Hematopoietic multipotent progenitor cell treated with erythropoietin and hydrocortisone succinate and interleukin-3 and kit ligand, for 15 days (in vitro differentiated cells): ENCODE measurements at regions not wholly inside any gene's neighbourhood (a gene's known extent, or its start where the extent isn't known, plus 50 kb on each side); places are given as distances from the start of the nearest gene placed in this dataset.

Source experiments
- DNase-seq: peaks from one replicate; pipeline ENCODE4 v3.0.0-alpha.2; 2015; ENCODE audit warnings: low spot score

- no peak for DNase-seq
Observed at GRCh38 chr1:218139761-218140160, 145.3 kb upstream of the RRP15 start.

DNA sequence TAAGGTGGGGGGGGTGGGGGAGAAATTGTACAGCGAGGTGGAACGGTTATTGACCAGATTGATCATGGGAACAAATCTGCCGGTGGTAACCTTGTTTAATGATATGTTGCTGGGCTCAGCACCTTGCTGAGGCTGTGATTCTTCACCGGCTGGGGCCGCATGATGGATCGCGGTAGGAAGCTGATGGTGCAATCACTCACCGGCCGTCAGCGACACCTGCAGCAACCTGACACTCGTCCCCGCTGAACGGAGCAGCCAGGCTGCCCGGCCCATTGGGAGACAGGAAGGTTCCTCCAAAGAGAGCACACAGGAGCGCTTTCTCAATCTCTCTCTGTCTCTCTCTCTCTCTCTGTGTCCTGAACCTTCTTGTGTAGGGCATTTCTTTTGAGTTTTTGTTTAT lies 128.5 kb upstream of the RRP15 start:
- no peak for DNase-seq

GRCh38 chr1:218163371-218163770 lies 121.7 kb upstream of the RRP15 start:
- DNase-seq: no peak

GRCh38 chr1:218164111-218164929 lies 120.8 kb upstream of the RRP15 start:
- no peak for DNase-seq

- no peak for DNase-seq
Observed at GRCh38 chr1:218164930-218165700, 120.0 kb upstream of the RRP15 start.

DNA sequence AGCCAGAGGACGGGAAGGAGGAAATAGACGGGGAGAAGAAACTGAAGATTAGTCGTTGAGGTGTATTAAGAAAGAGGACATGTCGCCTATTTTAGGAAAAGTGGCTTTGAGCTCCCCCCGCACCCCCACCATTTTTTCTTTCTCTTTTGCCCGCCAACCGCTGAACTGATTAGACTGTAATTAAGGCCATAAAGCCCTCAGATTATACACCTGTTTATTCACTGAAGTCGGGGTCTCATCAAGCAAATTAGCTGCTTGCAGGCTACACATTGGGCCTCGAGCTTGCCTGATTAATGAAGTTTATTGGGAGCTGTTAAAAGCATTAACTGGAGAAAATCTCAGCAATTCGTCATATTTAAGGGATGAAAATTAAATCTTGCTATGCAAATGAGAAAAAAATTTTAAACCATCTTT lies 119.4 kb upstream of the RRP15 start:
- no peak for DNase-seq

DNA sequence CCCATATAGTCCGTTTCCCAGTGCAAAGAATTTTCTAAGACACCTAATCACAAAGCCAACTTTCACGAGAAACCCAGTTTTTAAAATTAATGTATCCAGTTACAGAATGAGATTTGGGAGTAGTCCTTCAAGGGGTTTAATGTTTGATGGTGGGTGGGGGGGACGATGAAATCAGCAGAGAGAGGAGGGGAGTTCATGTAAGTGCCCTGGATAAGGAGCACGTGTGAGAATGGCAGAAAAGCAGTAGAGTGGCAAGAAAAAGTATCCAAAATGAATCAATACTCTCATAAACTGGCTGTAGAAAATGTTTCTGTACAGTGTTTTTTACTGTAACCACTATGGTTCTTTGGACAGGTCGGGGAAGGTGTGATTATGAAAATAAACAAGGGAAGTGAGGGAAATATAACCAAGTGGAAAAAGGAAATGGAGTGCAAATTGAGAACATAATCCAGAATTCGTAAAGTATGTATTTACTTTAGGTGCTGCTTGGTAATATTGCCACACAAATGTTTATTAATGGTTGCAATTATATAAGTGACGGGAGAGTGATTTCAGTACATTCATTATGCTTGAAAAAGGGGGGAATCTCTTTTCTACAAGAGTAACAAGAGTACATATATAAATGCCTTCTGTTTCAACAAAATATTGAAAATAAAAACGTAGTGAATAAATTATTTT lies 118.7 kb upstream of the RRP15 start:
- no peak for DNase-seq

GRCh38 chr1:218171302-218171893 lies 113.7 kb upstream of the RRP15 start:
- peak; percentile 3 for DNase-seq

GRCh38 chr1:218182455-218182854 lies 102.6 kb upstream of the RRP15 start:
- DNase-seq: no peak

DNA sequence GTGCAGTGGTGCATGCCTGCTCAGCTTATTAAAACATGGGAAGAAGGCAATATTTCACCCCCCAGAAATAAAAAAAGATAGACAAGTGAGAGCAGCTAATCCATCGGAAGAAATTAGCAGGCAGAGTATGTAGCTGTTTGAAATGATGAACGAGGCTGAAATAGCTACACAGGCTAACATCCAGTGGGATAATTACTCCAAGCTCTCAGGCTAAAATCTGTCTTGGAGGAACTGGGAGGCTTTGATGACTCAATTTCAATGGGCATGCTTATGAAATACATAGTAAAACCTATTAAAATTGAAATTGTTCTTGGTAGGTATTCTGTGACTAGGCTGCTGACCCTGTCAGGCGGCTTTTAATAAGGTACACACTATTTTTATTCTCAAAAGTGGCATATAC lies 84.1 kb upstream of the RRP15 start:
- no peak for DNase-seq

DNA sequence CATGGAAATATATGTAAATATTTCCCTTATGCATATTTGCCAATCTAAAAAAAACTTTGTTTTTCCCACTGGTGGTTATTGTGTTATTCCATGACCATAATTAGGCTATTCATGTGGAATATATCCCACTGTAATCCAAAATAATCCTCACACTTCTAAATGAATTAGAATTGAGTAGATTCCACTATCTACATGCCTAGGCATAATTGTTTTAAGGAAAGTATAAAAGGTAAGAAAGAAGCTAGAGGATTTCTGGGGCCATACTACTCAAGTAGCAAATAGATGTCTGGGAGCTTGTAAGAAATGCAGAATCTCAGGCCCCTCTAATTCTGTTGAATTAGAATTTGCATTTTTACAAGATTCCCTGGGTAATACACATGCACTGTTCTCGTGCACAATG lies 83.5 kb upstream of the RRP15 start:
- DNase-seq: no peak

DNA sequence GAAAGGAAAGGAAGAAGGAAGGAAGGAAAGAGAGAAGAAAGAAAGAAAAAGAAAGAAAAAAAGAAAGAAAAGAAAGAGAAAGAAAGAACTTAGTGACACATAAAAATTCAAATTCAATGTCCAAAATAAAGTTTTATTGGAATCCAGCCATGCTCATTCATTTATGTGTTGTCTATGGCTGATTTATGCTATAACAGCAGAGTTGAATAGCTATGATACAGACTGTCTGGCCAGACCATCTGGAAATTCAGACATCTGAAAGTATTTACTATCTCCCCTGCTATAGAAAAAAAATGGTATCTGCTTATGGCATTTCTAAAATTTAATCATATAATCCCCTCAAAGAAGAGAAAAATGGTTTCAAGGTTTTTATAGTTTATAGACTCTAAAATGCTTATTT lies 79.4 kb upstream of the RRP15 start:
- no peak for DNase-seq

DNA sequence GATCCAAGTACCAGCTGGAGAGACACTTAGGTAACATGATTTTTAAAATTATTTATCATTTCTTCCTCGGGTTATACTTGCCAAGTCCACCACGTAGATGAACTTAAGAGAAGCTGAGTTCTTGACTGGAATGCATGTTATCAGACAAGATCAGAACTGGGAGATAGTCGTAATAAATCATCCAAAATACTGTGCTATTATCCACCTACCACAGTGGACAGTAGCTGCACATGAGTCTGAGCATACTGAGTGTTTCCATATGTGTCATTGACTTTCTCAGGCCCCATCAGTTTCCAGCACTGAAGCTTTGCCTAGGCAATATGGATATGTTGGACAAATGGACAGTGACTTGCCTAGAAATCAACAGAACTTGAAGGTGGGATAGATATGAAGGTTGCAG lies 77.9 kb upstream of the RRP15 start:
- no peak for DNase-seq

DNA sequence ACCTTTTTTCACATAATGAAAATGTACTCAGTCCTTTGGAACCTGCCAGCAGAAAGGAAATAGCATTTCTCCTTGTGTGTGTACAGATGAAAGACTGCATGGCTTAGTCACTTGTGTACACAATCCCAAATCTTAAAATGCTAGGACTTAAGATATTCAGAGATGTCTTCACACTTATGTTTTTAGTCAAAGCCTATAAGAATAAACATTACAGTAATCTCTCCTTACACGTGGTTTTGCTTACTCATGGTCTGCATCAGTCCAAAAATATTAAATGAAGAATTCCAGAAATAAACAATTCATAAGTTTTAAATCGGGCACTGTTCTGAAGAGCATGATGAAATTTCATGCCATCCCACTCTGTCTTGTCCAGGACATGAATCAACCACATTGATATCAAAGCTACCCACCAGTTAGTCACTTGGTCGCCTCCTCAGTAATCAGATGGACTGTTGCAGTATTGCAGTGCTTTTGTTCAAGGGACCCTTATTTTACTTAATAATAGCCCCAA lies 75.7 kb upstream of the RRP15 start:
- DNase-seq: no peak

DNA sequence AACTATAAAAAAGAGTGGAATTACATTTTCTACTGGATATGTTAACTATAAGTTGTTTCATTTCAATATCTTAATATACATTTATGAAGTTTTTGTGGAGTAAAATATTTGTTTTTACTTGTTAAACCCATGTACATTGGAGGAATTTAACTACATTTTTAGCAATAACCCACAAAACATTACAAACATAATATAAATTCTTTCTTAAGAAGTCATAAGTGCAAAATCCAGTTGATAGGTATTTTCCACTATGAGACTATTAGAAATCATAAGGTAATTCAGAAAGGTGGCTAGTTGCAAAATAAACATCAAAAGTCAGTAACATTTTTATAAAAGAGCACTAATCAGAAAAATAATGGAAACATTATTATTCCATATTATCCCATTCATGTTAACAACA lies 73.9 kb upstream of the RRP15 start:
- no peak for DNase-seq

GRCh38 chr1:218217040-218217439 lies 68.1 kb upstream of the RRP15 start:
- DNase-seq: no peak

GRCh38 chr1:218219460-218219859 lies 65.6 kb upstream of the RRP15 start:
- no peak for DNase-seq

GRCh38 chr1:218224101-218224500 lies 61.0 kb upstream of the RRP15 start:
- DNase-seq: no peak

- DNase-seq: no peak
Observed at GRCh38 chr1:218226005-218226404, 59.1 kb upstream of the RRP15 start.
